Omental fat pad (tissue), 3 donors: ENCODE measurements at regions not wholly inside any gene's neighbourhood (a gene's known extent, or its start where the extent isn't known, plus 50 kb on each side); places are given as distances from the start of the nearest gene placed in this dataset.

Experiments used
- ATAC-seq: fragments of 150-250 bp; one replicate; pipeline ENCODE4 v1.9.1; 2016; ENCODE audit warnings: mild to moderate bottlenecking, moderate library complexity; ENCODE audit not compliant: low FRiP score
- DNase-seq: peaks from one replicate; pipeline ENCODE4 v3.0.0-alpha.2; 2019; ENCODE audit warnings: low spot score
- CTCF ChIP-seq, 3 donors: fragments of 450-650 bp; IDR thresholded peaks; one replicate each; pipeline ENCODE4 v1.5.1; 2016 to 2017; ENCODE audit warnings: antibody characterized with exemption in 3 of 3, mild to moderate bottlenecking in 3 of 3, moderate library complexity in 2 of 3

- ATAC-seq: no peak
- DNase-seq: no peak
- no peak for TF ChIP-seq CTCF (IDR thresholded peaks at IDR 0.05)
Observed at GRCh38 chr12:58814036-58814435, 106.3 kb downstream of the LRIG3 start.

- no peak for DNase-seq
- TF ChIP-seq CTCF (IDR thresholded peaks at IDR 0.05): no peak
- ATAC-seq: no peak
Observed at GRCh38 chr12:58815235-58815634, 105.1 kb downstream of the LRIG3 start.

- ATAC-seq: no peak
- no peak for DNase-seq
- no peak for TF ChIP-seq CTCF (IDR thresholded peaks at IDR 0.05)
Observed at GRCh38 chr12:58818546-58818945, 101.8 kb downstream of the LRIG3 start.

GRCh38 chr12:58819345-58819744 lies 101.0 kb downstream of the LRIG3 start:
- ATAC-seq (no peak), DNase-seq (no peak)
- TF ChIP-seq CTCF (IDR thresholded peaks at IDR 0.05): no peak

DNA sequence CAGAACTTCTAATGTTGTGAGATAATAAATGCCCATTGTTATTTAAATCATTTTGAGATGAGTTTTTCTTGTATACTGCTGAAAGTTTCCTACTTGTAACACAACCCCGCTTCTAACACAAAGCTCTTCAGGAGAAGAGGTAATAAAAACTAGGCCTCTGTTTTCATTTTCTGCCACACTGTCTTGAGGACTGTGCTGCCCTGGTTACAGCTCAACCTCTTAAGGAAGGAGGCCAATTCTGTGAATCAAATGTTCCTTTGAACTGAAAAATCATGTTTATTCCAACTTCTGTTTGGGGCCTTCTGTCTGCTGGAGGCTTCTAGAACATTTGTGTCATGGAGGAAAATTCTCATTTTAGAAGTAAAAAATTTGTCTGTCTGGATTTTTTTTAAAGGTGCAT lies 100.3 kb downstream of the LRIG3 start:
- ATAC-seq (no peak), DNase-seq (no peak)
- TF ChIP-seq CTCF (IDR thresholded peaks at IDR 0.05): no peak
